HG02852 (cell line): ENCODE measurements at regions not wholly inside any gene's neighbourhood (a gene's known extent, or its start where the extent isn't known, plus 50 kb on each side); places are given as distances from the start of the nearest gene placed in this dataset.
"Not testable (repeated sequence)": the region's sequence is repeated elsewhere in the genome, so short reads cannot be mapped to it uniquely, and the experiment has no call there.

Experiments
- ATAC-seq: cut with Tn5 transposase; IDR thresholded peaks from one replicate; pipeline ENCODE4 v1.9.1; 2021; ENCODE audit warnings: mild to moderate bottlenecking, moderate library complexity; ENCODE audit not compliant: unreplicated experiment

- no peak for ATAC-seq
These were observed 1100.6 kb downstream of the TECRL start for GRCh38 chr4:63308697-63309096.

GRCh38 chr4:63302792-63303191, 1106.5 kb downstream of the TECRL start:
- no peak for ATAC-seq

- no peak for ATAC-seq
These were observed 1107.2 kb downstream of the TECRL start for GRCh38 chr4:63302078-63302477.

GRCh38 chr4:63296773-63297172, 1112.5 kb downstream of the TECRL start:
- no peak for ATAC-seq

- no peak for ATAC-seq
These were observed 1133.8 kb downstream of the TECRL start for GRCh38 chr4:63275491-63275890.

GRCh38 chr4:63269156-63269555, 1140.1 kb downstream of the TECRL start:
- ATAC-seq: no peak

GRCh38 chr4:63233671-63234070, 1175.6 kb downstream of the TECRL start:
- no peak for ATAC-seq

GRCh38 chr4:63232058-63232457, 1177.2 kb downstream of the TECRL start:
- no peak for ATAC-seq

- ATAC-seq: no peak
These were observed 1183.0 kb downstream of the TECRL start for GRCh38 chr4:63226229-63226628.

- no peak for ATAC-seq
These were observed 1186.8 kb downstream of the TECRL start for GRCh38 chr4:63222466-63222865.

GRCh38 chr4:63221477-63221876, 1187.8 kb downstream of the TECRL start:
- ATAC-seq: no peak

- no peak for ATAC-seq
These were observed 1190.4 kb downstream of the TECRL start for GRCh38 chr4:63218856-63219255.

- no peak for ATAC-seq
These were observed 1195.2 kb downstream of the TECRL start for GRCh38 chr4:63214076-63214475.

- no peak for ATAC-seq
These were observed 1197.3 kb downstream of the TECRL start for GRCh38 chr4:63211776-63212479.

GRCh38 chr4:63211375-63211774, 1197.9 kb downstream of the TECRL start:
- no peak for ATAC-seq

- not testable (repeated sequence) for ATAC-seq
These were observed 1216.2 kb downstream of the TECRL start for GRCh38 chr4:63193029-63193428.

- ATAC-seq: no peak
These were observed 1237.9 kb downstream of the TECRL start for GRCh38 chr4:63171341-63171740.

GRCh38 chr4:63170923-63171322, 1238.3 kb downstream of the TECRL start:
- ATAC-seq: no peak

GRCh38 chr4:63169836-63170235, 1239.4 kb downstream of the TECRL start:
- ATAC-seq: no peak

- no peak for ATAC-seq
These were observed 1253.7 kb downstream of the TECRL start for GRCh38 chr4:63155561-63155960.

- ATAC-seq: no peak
These were observed 1285.8 kb downstream of the TECRL start for GRCh38 chr4:63123441-63123840.

GRCh38 chr4:63122955-63123354, 1286.3 kb downstream of the TECRL start:
- ATAC-seq: no peak

GRCh38 chr4:63106600-63106999, 1302.7 kb downstream of the TECRL start:
- no peak for ATAC-seq
